A549 (cell line): ENCODE measurements at regions not wholly inside any gene's neighbourhood (a gene's known extent, or its start where the extent isn't known, plus 50 kb on each side); places are given as distances from the start of the nearest gene placed in this dataset.

Experiments used
- ATAC-seq, 2 experiments: fragments of 200-7000 bp in 1 of 2; fragments of >200 bp in 1 of 2; cut with Nextera tagmentation in 1 of 2; cut with Tn5 transposase in 1 of 2; 3 replicates each; pipeline versions ENCODE4 v1.8.0 to v1.9.1; 2018 to 2020; ENCODE audit warnings: mild to moderate bottlenecking in 1 of 2, moderate library complexity in 1 of 2
- CTCF ChIA-PET: fragments of 300-600 bp; sonication (Branson Sonifier 250); formaldehyde crosslinking; extraction: SDS; loops from one replicate; lab custom pipeline; 2021; ENCODE audit warnings: antibody characterized with exemption, inconsistent platforms; lab: Yijun Ruan, JAX
- POLR2A ChIA-PET: fragments of 350-600 bp; formaldehyde crosslinking; extraction: SDS; loops from one replicate; lab custom pipeline; 2021; ENCODE audit warnings: antibody characterized with exemption, inconsistent platforms; lab: Yijun Ruan, JAX
- DNase-seq, 2 experiments: peaks; one replicate each; pipeline versions ENCODE4 v3.0.0 to v3.0.0-alpha.2; 2011 to 2016; ENCODE audit warnings: low read depth in 1 of 2, low spot score in 1 of 2
- FAIRE-seq: peaks from 2 replicates; lab custom pipeline; 2011; peaks lifted over from hg19 to GRCh38; lab: Jason Lieb, UNC
- H3K27ac ChIP-seq, 2 experiments: fragments of >200 bp; sonication (Bioruptor Twin); formaldehyde crosslinking; 3 replicates each; pipeline ENCODE4 v1.5.1; 2016 to 2017
- H3K4me1 ChIP-seq: fragments of >200 bp; sonication (Bioruptor Twin); formaldehyde crosslinking; 3 replicates; pipeline ENCODE4 v1.6.1; 2016
- H3K4me2 ChIP-seq: fragments of >200 bp; sonication (Bioruptor Twin); formaldehyde crosslinking; 3 replicates; pipeline ENCODE4 v1.6.1; 2016
- H3K4me3 ChIP-seq: fragments of >200 bp; sonication (Bioruptor Twin); formaldehyde crosslinking; 3 replicates; pipeline ENCODE4 v1.5.1; 2016
- H3K9me3 ChIP-seq: fragments of >200 bp; sonication (Bioruptor Twin); formaldehyde crosslinking; 3 replicates; pipeline ENCODE4 v1.6.1; 2016
- BHLHE40 ChIP-seq: IDR thresholded peaks from 2 replicates; pipeline ENCODE4 v1.6.1; 2012; ENCODE audit warnings: low read depth, low read length, inconsistent platforms
- CBX8 ChIP-seq: fragments of 200-600 bp; sonication (generic); IDR thresholded peaks from 2 replicates; pipeline ENCODE4 v1.6.1; 2016
- CEBPB ChIP-seq, 2 experiments: fragments of >200 bp in 1 of 2; sonication (Bioruptor Twin) in 1 of 2; formaldehyde crosslinking in 1 of 2; IDR thresholded peaks; 2 replicates each; pipeline ENCODE4 v1.6.1; 2012 to 2016
- CHD2 ChIP-seq: fragments of 150-350 bp; IDR thresholded peaks from 2 replicates; pipeline ENCODE4 v1.6.1; 2014; ENCODE audit warnings: low read length; ENCODE audit not compliant: partially characterized antibody
- CHD4 ChIP-seq: fragments of 200-600 bp; sonication (generic); IDR thresholded peaks from 2 replicates; pipeline ENCODE4 v1.6.1; 2016; ENCODE audit warnings: antibody characterized with exemption, mild to moderate bottlenecking, borderline replicate concordance
- EHMT2 ChIP-seq: fragments of 200-600 bp; sonication (generic); IDR thresholded peaks from 2 replicates; pipeline ENCODE4 v1.6.1; 2016; ENCODE audit warnings: antibody characterized with exemption, low read depth, mild to moderate bottlenecking, moderate library complexity
- EP300 ChIP-seq, 2 experiments: fragments of >200 bp; sonication (Bioruptor Twin); formaldehyde crosslinking; IDR thresholded peaks; 2 replicates in 1 of 2; 3 replicates in 1 of 2; pipeline ENCODE4 v1.6.1; 2016 to 2017
- ESRRA ChIP-seq: fragments of 150-350 bp; IDR thresholded peaks from 2 replicates; pipeline ENCODE4 v1.6.1; 2014; ENCODE audit warnings: mild to moderate bottlenecking, low read length, borderline replicate concordance
- FOSL2 ChIP-seq, 2 experiments: fragments of 450-650 bp in 1 of 2; fragments of >200 bp in 1 of 2; sonication (Bioruptor Twin) in 1 of 2; formaldehyde crosslinking; IDR thresholded peaks; 2 replicates each; pipeline versions ENCODE4 v1.5.0 to v1.6.1; 2016 to 2020; ENCODE audit warnings: mild to moderate bottlenecking in 1 of 2, moderate library complexity in 1 of 2
- FOXS1 ChIP-seq: fragments of 250-450 bp; sonication (Bioruptor Pico); IDR thresholded peaks from 2 replicates; pipeline ENCODE4 v1.5.0; 2020; ENCODE audit warnings: mild to moderate bottlenecking, moderate library complexity
- HDAC2 ChIP-seq: fragments of 200-600 bp; sonication (generic); IDR thresholded peaks from 2 replicates; pipeline ENCODE4 v1.6.1; 2016
- HOXA7 ChIP-seq: fragments of 250-450 bp; sonication (Bioruptor Pico); IDR thresholded peaks from 2 replicates; pipeline ENCODE4 v1.5.0; 2020; ENCODE audit warnings: mild to moderate bottlenecking, moderate library complexity
- HOXB13 ChIP-seq: fragments of 250-450 bp; sonication (Bioruptor Pico); IDR thresholded peaks from 2 replicates; pipeline ENCODE4 v1.5.0; 2020; ENCODE audit warnings: low read depth, mild to moderate bottlenecking, moderate library complexity
- HOXB5 ChIP-seq: fragments of 250-450 bp; sonication (Bioruptor Pico); IDR thresholded peaks from 2 replicates; pipeline ENCODE4 v1.5.0; 2020; ENCODE audit warnings: mild to moderate bottlenecking, moderate library complexity
- JUN ChIP-seq, 2 experiments: fragments of >200 bp; sonication (Bioruptor Twin); formaldehyde crosslinking; IDR thresholded peaks; 2 replicates in 1 of 2; 3 replicates in 1 of 2; pipeline ENCODE4 v1.6.1; 2016 to 2017
- KDM1A ChIP-seq: fragments of 200-600 bp; sonication (generic); IDR thresholded peaks from 2 replicates; pipeline ENCODE4 v1.6.1; 2016; ENCODE audit warnings: low read depth, mild to moderate bottlenecking
- MYC ChIP-seq: IDR thresholded peaks from 2 replicates; pipeline ENCODE4 v1.6.1; 2012; ENCODE audit warnings: mild to moderate bottlenecking, inconsistent platforms, low read length, improper control_type of control experiment, borderline replicate concordance
- NPAS2 ChIP-seq: fragments of 250-450 bp; sonication (Bioruptor Pico); IDR thresholded peaks from 2 replicates; pipeline ENCODE4 v1.8.0; 2022; ENCODE audit warnings: mild to moderate bottlenecking, moderate library complexity, borderline replicate concordance
- NR3C1 ChIP-seq: fragments of >200 bp; sonication (Bioruptor Twin); formaldehyde crosslinking; IDR thresholded peaks from 3 replicates; pipeline ENCODE4 v1.6.1; 2017
- PHF8 ChIP-seq: fragments of 200-600 bp; sonication (generic); IDR thresholded peaks from 2 replicates; pipeline ENCODE4 v1.6.1; 2016; ENCODE audit warnings: low read depth, mild to moderate bottlenecking, antibody characterized with exemption, moderate library complexity, borderline replicate concordance
- POLR2AphosphoS2 ChIP-seq: conservative IDR thresholded peaks from 2 replicates; pipeline ENCODE4 v1.6.1; 2012; ENCODE audit warnings: low read length, improper control_type of control experiment, inconsistent platforms
- RARB ChIP-seq: fragments of 250-450 bp; sonication (Bioruptor Pico); IDR thresholded peaks from 2 replicates; pipeline ENCODE4 v1.8.0; 2021; ENCODE audit warnings: mild to moderate bottlenecking, moderate library complexity
- RNF2 ChIP-seq: fragments of 200-600 bp; sonication (generic); IDR thresholded peaks from 2 replicates; pipeline ENCODE4 v1.6.1; 2016; ENCODE audit warnings: low read depth, mild to moderate bottlenecking, antibody characterized with exemption, moderate library complexity, borderline replicate concordance
- TP53 ChIP-seq: fragments of 250-450 bp; sonication (Bioruptor Pico); IDR thresholded peaks from 2 replicates; pipeline ENCODE4 v1.5.0; 2021; ENCODE audit warnings: mild to moderate bottlenecking, moderate library complexity
- ZSCAN20 ChIP-seq: fragments of 250-450 bp; sonication (Bioruptor Pico); IDR thresholded peaks from 2 replicates; pipeline ENCODE4 v1.8.0; 2022; ENCODE audit warnings: mild to moderate bottlenecking, moderate library complexity
- WGBS: methylation state at CpG from one replicate; pipeline ENCODE4 v1.1.6; 2017; ENCODE audit errors: missing lambda C conversion rate; 5-methylcytosine and 5-hydroxymethylcytosine counted together
- TF ChIP-seq, protein P1 (sequence below): IDR thresholded peaks from 2 replicates; pipeline ENCODE4 v1.6.1; 2012
- TF ChIP-seq, protein P2 (sequence below): fragments of 250-450 bp; sonication (Bioruptor Pico); IDR thresholded peaks from 2 replicates; pipeline ENCODE4 v1.5.0; 2020; ENCODE audit warnings: low read depth, mild to moderate bottlenecking, moderate library complexity
- TF ChIP-seq, protein P3 (sequence below): fragments of >200 bp; sonication (Bioruptor Twin); formaldehyde crosslinking; IDR thresholded peaks from 3 replicates; pipeline ENCODE4 v1.5.1; 2016
- TF ChIP-seq, protein P4 (sequence below): fragments of 150-350 bp; IDR thresholded peaks from 2 replicates; pipeline ENCODE4 v1.6.1; 2014; ENCODE audit warnings: low read depth, mild to moderate bottlenecking, low read length
- TF ChIP-seq, protein P5 (sequence below): fragments of >200 bp; sonication (Bioruptor Twin); formaldehyde crosslinking; IDR thresholded peaks from 3 replicates; pipeline ENCODE4 v1.6.1; 2016
- TF ChIP-seq, protein P6 (sequence below): IDR thresholded peaks from 2 replicates; pipeline ENCODE4 v1.6.1; 2012

DNA sequence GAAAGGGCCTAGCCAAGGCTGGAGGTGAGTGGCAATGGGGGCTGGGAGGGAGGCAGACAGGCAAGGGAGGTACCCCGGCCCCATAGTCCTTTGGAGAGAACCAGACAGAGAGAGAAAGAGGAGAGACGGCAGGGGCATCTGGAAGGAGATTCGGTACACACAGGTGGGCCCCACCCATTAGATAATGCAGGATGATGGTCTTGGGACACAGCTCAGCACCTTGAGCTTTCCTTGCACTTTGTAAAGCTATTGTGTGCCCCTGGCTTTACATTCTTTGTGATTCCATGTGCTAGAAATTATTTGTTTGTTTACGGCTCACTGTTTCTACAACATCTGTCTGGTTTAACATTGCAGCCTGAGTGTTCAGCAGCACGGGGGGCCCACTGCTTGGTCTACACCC lies 83.1 kb downstream of the CTAGE1 start:
- ATAC-seq = no peak
- TF ChIP-seq EP300 (IDR thresholded peaks at IDR 0.05) (no peak), HOXA7 (CRISPR knock-in tag) (no peak), RNF2 (no peak), CEBPB (IDR thresholded peaks at IDR 0.05) (no peak), NPAS2 (no peak), PHF8 (no peak), RARB (CRISPR knock-in tag) (no peak), ESRRA (no peak), EHMT2 (no peak), BHLHE40 (no peak), JUN (IDR thresholded peaks at IDR 0.05) (no peak), TP53 (no peak), FOXS1 (CRISPR knock-in tag) (no peak), POLR2AphosphoS2 (no peak)
- TF ChIP-seq, protein P1, sequence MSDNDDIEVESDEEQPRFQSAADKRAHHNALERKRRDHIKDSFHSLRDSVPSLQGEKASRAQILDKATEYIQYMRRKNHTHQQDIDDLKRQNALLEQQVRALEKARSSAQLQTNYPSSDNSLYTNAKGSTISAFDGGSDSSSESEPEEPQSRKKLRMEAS = no peak
- TF ChIP-seq, protein P2, sequence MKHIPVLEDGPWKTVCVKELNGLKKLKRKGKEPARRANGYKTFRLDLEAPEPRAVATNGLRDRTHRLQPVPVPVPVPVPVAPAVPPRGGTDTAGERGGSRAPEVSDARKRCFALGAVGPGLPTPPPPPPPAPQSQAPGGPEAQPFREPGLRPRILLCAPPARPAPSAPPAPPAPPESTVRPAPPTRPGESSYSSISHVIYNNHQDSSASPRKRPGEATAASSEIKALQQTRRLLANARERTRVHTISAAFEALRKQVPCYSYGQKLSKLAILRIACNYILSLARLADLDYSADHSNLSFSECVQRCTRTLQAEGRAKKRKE (CRISPR knock-in tag) = no peak
- TF ChIP-seq, protein P3, sequence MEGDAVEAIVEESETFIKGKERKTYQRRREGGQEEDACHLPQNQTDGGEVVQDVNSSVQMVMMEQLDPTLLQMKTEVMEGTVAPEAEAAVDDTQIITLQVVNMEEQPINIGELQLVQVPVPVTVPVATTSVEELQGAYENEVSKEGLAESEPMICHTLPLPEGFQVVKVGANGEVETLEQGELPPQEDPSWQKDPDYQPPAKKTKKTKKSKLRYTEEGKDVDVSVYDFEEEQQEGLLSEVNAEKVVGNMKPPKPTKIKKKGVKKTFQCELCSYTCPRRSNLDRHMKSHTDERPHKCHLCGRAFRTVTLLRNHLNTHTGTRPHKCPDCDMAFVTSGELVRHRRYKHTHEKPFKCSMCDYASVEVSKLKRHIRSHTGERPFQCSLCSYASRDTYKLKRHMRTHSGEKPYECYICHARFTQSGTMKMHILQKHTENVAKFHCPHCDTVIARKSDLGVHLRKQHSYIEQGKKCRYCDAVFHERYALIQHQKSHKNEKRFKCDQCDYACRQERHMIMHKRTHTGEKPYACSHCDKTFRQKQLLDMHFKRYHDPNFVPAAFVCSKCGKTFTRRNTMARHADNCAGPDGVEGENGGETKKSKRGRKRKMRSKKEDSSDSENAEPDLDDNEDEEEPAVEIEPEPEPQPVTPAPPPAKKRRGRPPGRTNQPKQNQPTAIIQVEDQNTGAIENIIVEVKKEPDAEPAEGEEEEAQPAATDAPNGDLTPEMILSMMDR = no peak
- TF ChIP-seq, protein P4, sequence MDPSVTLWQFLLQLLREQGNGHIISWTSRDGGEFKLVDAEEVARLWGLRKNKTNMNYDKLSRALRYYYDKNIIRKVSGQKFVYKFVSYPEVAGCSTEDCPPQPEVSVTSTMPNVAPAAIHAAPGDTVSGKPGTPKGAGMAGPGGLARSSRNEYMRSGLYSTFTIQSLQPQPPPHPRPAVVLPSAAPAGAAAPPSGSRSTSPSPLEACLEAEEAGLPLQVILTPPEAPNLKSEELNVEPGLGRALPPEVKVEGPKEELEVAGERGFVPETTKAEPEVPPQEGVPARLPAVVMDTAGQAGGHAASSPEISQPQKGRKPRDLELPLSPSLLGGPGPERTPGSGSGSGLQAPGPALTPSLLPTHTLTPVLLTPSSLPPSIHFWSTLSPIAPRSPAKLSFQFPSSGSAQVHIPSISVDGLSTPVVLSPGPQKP = no peak
- FAIRE-seq = no peak
- H3K27ac ChIP-seq = no peak overlapping the region
- no peaks in the 10 kb centered on the region for H3K4me1 ChIP-seq
- no peaks in the 10 kb centered on the region for H3K9me3 ChIP-seq
- H3K4me2 ChIP-seq = no peak overlapping the region
- WGBS = 82% methylated on average over 5 of the region's 5 CpGs
- no peak for DNase-seq
- H3K4me3 ChIP-seq = no peak overlapping the region
- POLR2A ChIA-PET = no interaction called here
- CTCF ChIA-PET = no interaction called here

DNA sequence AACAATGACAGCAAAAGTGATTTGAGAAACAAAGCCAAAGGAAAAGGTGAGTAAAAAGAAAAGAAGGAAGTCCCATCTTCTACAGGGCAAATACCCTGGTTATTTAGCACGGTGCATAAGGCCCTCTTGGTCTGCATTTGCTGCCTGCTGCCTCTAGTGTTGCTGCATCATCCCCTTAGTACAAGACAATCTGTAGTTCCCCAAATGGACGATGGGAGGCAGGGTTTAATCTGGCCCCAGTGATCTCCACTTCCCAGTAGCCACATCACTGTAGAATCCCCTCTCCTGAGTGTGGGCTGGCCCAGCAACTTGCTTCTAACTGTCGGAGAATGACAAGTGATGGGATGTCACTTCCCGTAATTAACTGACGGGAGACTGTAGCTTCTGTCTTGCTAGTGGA lies 85.1 kb downstream of the CTAGE1 start:
- peak; percentile 39 to 69; a peak in 4 of 6 replicates for ATAC-seq
- FAIRE-seq = no peak
- POLR2A ChIA-PET = no interaction called here

DNA sequence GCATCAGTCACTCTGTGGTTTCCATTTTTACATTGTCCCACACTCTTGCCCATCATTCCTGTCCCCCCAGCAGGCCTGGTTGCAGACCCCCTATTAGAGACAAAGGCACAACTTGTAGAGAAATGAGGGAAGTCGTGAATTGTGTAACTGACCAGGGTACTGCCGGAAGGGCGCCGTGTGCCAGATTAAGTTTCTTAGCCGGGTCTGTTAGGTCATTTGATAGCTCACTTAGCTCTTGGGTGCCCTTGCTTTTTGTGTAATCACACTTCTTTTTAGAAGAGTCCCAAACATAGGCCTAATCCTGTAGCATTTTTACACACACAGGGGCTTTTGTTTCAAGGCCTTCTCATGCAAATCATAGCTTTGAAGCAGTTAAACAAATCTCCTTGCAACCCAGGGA lies 87.2 kb downstream of the CTAGE1 start:
- ATAC-seq (no peak), DNase-seq (no peak), FAIRE-seq (no peak)
- Histone ChIP-seq H3K4me2 (no peak overlapping the region), H3K27ac (no peak overlapping the region), H3K9me3 (no peaks in the 10 kb centered on the region), H3K4me1 (no peaks in the 10 kb centered on the region), H3K4me3 (no peak overlapping the region)
- ChIA-PET CTCF (interaction anchor here (0.6 to 1.3 kb wide), 2 partner anchors 16 to 1082 kb away, joined by 3 to 4 read pairs; no protein-coding TSS in a partner anchor), POLR2A (no interaction called here)
- 78% methylated on average over 5 of the region's 5 CpGs for WGBS
- TF ChIP-seq RARB (CRISPR knock-in tag) (no peak), HDAC2 (no peak), NR3C1 (no peak), KDM1A (no peak), MYC (no peak), CHD4 (no peak), CHD2 (no peak), CBX8 (no peak), RNF2 (no peak), EHMT2 (no peak)
- TF ChIP-seq, protein P5, sequence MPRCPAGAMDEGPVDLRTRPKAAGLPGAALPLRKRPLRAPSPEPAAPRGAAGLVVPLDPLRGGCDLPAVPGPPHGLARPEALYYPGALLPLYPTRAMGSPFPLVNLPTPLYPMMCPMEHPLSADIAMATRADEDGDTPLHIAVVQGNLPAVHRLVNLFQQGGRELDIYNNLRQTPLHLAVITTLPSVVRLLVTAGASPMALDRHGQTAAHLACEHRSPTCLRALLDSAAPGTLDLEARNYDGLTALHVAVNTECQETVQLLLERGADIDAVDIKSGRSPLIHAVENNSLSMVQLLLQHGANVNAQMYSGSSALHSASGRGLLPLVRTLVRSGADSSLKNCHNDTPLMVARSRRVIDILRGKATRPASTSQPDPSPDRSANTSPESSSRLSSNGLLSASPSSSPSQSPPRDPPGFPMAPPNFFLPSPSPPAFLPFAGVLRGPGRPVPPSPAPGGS = no peak
- TF ChIP-seq, protein P6, sequence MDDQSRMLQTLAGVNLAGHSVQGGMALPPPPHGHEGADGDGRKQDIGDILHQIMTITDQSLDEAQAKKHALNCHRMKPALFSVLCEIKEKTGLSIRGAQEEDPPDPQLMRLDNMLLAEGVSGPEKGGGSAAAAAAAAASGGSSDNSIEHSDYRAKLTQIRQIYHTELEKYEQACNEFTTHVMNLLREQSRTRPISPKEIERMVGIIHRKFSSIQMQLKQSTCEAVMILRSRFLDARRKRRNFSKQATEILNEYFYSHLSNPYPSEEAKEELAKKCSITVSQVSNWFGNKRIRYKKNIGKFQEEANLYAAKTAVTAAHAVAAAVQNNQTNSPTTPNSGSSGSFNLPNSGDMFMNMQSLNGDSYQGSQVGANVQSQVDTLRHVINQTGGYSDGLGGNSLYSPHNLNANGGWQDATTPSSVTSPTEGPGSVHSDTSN = no peak
- TF ChIP-seq, protein P2 (CRISPR knock-in tag) = no peak

More for the DNA sequence above, 85.1 kb downstream of the CTAGE1 start:
- WGBS = 82% methylated on average over 5 of the region's 5 CpGs
- H3K4me3 ChIP-seq = no peak overlapping the region
- CTCF ChIA-PET = no interaction called here
- TF ChIP-seq FOSL2 (IDR thresholded peaks at IDR 0.05) (no peak), FOSL2 (CRISPR knock-in tag; IDR thresholded peaks at IDR 0.05) (no peak), TP53 (no peak), ZSCAN20 (CRISPR knock-in tag) (no peak), HOXB5 (no peak), HOXB13 (CRISPR knock-in tag) (no peak)
- peak; percentile 12 to 35 for DNase-seq
- no peak overlapping the region for H3K27ac ChIP-seq
- no peaks in the 10 kb centered on the region for H3K4me1 ChIP-seq
- H3K4me2 ChIP-seq = no peak overlapping the region
- H3K9me3 ChIP-seq = no peaks in the 10 kb centered on the region
